BE2C (cell line): ENCODE measurements at regions not wholly inside any gene's neighbourhood (a gene's known extent, or its start where the extent isn't known, plus 50 kb on each side); places are given as distances from the start of the nearest gene placed in this dataset.

Experiments
- DNase-seq: peaks from one replicate; pipeline ENCODE4 v3.0.0-alpha.2; 2020
- H3K27me3 ChIP-seq: fragments of 250-450 bp; sonication (Bioruptor Pico); 2 replicates; pipeline ENCODE4 v1.5.1; 2020; ENCODE audit warnings: mild to moderate bottlenecking
- H3K36me3 ChIP-seq: fragments of 250-450 bp; sonication (Bioruptor Pico); 2 replicates; pipeline ENCODE4 v1.5.1; 2020; ENCODE audit warnings: mild to moderate bottlenecking
- H3K4me1 ChIP-seq: fragments of 250-450 bp; sonication (Bioruptor Pico); 2 replicates; pipeline ENCODE4 v1.5.1; 2020
- H3K4me3 ChIP-seq: 2 replicates; pipeline ENCODE4 v1.5.1; 2011; ENCODE audit warnings: low read depth, low read length
- H3K9me3 ChIP-seq: fragments of 250-450 bp; sonication (Bioruptor Pico); 2 replicates; pipeline ENCODE4 v1.5.1; 2020
- TF ChIP-seq, protein P1 (sequence below): IDR thresholded peaks from 2 replicates; pipeline ENCODE4 v1.5.1; 2012; ENCODE audit warnings: mild to moderate bottlenecking, low read depth, low read length

GRCh38 chr12:128138125-128138524 is 128.8 kb upstream of the TMEM132C start:
- no peaks in the 10 kb centered on the region for H3K27me3 ChIP-seq
- no peak for DNase-seq
- TF ChIP-seq, protein P1, sequence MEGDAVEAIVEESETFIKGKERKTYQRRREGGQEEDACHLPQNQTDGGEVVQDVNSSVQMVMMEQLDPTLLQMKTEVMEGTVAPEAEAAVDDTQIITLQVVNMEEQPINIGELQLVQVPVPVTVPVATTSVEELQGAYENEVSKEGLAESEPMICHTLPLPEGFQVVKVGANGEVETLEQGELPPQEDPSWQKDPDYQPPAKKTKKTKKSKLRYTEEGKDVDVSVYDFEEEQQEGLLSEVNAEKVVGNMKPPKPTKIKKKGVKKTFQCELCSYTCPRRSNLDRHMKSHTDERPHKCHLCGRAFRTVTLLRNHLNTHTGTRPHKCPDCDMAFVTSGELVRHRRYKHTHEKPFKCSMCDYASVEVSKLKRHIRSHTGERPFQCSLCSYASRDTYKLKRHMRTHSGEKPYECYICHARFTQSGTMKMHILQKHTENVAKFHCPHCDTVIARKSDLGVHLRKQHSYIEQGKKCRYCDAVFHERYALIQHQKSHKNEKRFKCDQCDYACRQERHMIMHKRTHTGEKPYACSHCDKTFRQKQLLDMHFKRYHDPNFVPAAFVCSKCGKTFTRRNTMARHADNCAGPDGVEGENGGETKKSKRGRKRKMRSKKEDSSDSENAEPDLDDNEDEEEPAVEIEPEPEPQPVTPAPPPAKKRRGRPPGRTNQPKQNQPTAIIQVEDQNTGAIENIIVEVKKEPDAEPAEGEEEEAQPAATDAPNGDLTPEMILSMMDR, result no peak
- no peaks in the 10 kb centered on the region for H3K4me1 ChIP-seq
- H3K9me3 ChIP-seq, result peaks cover 3% of the 10 kb centered on the region; the same call in 1 of the 2 replicates
- no peaks in the 10 kb centered on the region for H3K36me3 ChIP-seq
- no peak overlapping the region for H3K4me3 ChIP-seq

DNA sequence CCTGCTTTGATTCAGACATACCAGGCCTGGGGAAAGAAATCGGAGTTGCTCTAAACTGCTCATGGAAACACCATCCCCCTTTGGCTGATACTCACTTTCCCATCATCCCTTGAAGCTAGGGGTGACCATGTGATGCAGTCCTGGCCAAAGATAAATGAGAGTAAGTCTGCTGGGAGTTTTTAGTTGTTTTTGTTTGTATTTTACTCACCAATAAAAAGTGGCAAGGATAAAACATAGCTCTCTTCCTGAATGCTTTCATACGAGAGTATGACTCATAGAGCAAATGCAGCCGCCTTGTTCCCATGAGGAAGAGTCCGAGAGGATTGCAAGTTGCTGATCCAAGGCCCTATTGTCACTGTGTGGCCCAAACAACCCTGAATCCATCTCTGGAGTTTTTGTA is 126.4 kb upstream of the TMEM132C start:
- Histone ChIP-seq H3K9me3 (peaks cover 3% of the 10 kb centered on the region; the same call in 1 of the 2 replicates), H3K4me1 (no peaks in the 10 kb centered on the region), H3K4me3 (no peak overlapping the region), H3K27me3 (no peaks in the 10 kb centered on the region), H3K36me3 (no peaks in the 10 kb centered on the region)
- TF ChIP-seq, protein P1, result no peak
- DNase-seq, result no peak

- TF ChIP-seq, protein P1, result no peak
- no peak for DNase-seq
- H3K27me3 ChIP-seq, result no peaks in the 10 kb centered on the region
- H3K9me3 ChIP-seq, result no peaks in the 10 kb centered on the region; the same call in 1 of the 2 replicates
- H3K4me3 ChIP-seq, result no peak overlapping the region
- H3K36me3 ChIP-seq, result no peaks in the 10 kb centered on the region
- H3K4me1 ChIP-seq, result no peaks in the 10 kb centered on the region
Measured at GRCh38 chr12:128150961-128151360, 116.0 kb upstream of the TMEM132C start.

DNA sequence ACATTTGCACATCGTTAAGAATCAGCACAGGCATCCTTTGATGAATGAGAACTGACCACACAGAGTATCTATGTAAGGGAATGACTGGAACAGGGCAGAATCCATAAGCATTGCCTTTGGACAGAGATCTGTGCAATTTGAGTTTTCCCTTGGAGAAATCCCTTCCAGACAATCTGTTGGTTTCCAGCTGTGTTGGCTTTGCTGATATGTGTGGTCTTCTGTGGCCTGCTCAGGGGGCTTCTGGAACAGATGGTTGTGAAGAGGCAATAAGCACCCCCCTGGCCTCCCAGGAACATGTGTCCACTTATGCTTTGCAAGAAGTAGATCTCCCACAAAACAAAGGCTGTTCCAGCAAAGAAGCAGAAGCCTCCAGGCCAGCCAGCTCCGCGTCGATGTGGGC is 111.4 kb upstream of the TMEM132C start:
- Histone ChIP-seq H3K36me3 (no peaks in the 10 kb centered on the region), H3K27me3 (no peaks in the 10 kb centered on the region), H3K4me1 (no peaks in the 10 kb centered on the region), H3K4me3 (no peak overlapping the region), H3K9me3 (no peaks in the 10 kb centered on the region; the same call in 1 of the 2 replicates)
- DNase-seq, result no peak
- TF ChIP-seq, protein P1, result no peak

- Histone ChIP-seq H3K27me3 (no peaks in the 10 kb centered on the region), H3K4me1 (no peaks in the 10 kb centered on the region), H3K36me3 (no peaks in the 10 kb centered on the region), H3K4me3 (no peak overlapping the region), H3K9me3 (no peaks in the 10 kb centered on the region)
- TF ChIP-seq, protein P1, result no peak
- DNase-seq, result no peak
Measured at GRCh38 chr12:128163086-128163485, 103.9 kb upstream of the TMEM132C start.

DNA sequence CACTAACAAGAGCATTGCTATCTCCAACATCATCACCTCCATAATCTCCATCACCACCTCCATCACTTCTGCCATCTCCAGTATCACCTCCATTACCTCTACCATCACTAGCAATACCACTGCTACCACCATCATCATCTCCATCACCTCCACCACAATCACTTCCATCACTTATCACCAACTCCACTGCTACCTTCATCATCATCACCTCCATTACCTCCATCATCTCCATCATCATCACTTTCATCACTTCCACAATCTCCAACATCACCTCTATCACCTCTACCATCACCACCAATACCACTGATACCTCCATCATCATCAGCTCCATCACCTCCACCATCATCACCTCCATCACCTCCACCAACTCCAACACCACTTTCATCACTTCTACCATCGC is 102.4 kb upstream of the TMEM132C start:
- Histone ChIP-seq H3K4me3 (no peak overlapping the region), H3K27me3 (no peaks in the 10 kb centered on the region), H3K9me3 (no peaks in the 10 kb centered on the region), H3K4me1 (no peaks in the 10 kb centered on the region), H3K36me3 (no peaks in the 10 kb centered on the region)
- TF ChIP-seq, protein P1, result no peak
- DNase-seq, result no peak
